ENCODE measurements at regions not wholly inside any gene's neighbourhood (a gene's known extent, or its start where the extent isn't known, plus 50 kb on each side); places are given as distances from the start of the nearest gene placed in this dataset.

DNA sequence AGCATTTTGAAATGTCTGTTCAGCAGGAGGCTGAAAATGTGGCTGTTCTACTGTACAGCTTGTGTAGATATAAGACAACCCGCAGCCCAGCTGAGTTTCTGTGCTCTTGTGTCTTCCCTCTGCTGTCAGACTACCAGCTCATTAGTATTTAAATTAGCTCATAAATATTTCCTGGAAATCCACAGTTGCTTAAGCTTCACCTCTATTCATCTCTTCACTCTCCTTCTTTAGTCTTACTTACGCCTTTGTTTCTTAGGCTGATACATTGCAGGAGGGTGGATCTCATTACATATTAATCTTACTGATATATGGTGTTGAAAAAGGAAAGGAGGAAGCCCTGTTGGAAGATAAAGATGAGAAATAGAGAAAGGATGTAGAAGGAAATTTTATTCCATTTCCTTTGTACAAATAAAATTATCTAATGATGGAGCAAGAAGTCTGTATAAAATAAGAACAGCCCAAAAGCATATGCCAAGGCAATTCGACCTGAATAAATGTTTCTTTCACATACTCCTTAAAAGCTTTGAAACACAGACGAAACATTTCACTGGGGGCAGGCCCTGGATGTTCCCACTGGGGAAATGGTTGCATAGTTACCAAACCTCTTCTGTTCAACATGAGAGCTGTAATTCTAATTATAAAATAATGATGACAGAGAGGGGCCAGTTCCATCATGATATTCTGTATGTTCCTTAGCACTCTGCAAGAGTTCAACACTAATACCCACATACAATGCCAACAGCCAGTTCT, 111.8 kb upstream of the APC start:
- DNase-seq (ENCODE audit: low read depth in 2 of 2), result no peak

- no peak for DNase-seq (ENCODE audit: low read depth in 2 of 2)
Observed at GRCh38 chr5:112626715-112627114, 111.0 kb upstream of the APC start.

DNA sequence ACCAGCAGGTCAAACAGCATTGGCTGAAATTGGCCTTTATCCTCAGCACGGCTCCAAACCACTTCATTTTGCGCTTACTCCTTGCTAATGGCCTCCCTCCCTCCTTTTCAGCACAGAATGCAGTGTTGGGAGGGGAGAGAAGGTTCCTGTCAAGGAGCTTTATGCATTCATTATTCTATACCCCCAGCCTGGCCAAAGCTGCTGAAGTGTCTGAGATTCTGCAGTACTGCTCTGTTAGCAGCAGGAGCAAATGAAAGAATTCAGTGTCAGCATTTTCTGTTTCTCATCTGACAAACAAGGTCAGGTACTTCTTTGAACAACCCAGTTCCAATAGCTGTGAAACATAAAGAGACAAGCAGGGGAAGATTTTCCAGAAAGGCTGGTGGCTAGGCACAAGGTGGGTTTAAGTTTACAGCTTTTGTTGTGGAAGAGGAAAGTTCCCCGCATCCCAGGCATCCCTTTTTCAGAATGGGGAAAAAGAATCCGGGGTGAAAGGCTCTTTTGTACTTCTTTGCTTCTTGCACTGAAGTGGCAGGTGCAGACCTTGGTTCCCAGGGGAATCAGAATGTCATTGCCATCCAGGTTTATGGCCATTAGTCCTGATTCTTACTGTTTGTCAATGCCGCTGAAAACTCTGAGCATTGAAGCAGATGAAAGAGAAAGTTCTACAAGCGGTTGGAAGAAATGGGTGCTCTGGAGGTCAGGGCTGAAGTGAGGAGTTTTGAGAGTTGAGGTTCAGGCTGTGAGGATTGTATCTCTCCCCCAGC, 109.3 kb upstream of the APC start:
- no peak for DNase-seq (ENCODE audit: low read depth in 2 of 2)

GRCh38 chr5:112630246-112631009, 107.3 kb upstream of the APC start:
- no peak for DNase-seq (ENCODE audit: low read depth in 2 of 2)

- DNase-seq (ENCODE audit: low read depth in 2 of 2), result no peak
Observed at GRCh38 chr5:112634166-112634565, 103.5 kb upstream of the APC start.

GRCh38 chr5:112634796-112635195, 102.9 kb upstream of the APC start:
- DNase-seq (ENCODE audit: low read depth in 2 of 2), result no peak

DNA sequence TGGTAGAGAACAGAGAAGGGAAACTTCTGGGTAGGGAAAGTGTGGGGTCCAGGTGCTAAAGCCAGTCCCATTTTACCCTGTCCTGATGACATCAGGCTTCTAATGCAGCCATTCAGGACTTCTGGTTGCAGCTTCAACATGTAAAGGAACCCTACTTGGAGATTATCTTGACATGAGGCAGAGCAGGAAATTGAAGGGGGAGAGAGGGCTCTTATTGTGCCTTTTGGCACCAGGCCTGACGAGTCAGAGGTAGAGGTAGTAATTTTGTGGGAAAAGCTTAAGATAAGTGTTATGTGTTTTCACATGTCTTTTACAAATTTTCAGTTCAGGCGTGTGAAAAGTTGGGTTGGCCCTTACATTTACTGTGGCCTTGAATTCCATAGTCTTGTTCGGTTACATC, 102.4 kb upstream of the APC start:
- no peak for DNase-seq (ENCODE audit: low read depth in 2 of 2)

GRCh38 chr5:112635771-112636731, 101.6 kb upstream of the APC start:
- no peak for DNase-seq (ENCODE audit: low read depth in 2 of 2)

- no peak for DNase-seq (ENCODE audit: low read depth in 2 of 2)
Observed at GRCh38 chr5:112636751-112637150, 100.9 kb upstream of the APC start.

- no peak for DNase-seq (ENCODE audit: low read depth in 2 of 2)
Observed at GRCh38 chr5:112637343-112637742, 100.3 kb upstream of the APC start.

DNA sequence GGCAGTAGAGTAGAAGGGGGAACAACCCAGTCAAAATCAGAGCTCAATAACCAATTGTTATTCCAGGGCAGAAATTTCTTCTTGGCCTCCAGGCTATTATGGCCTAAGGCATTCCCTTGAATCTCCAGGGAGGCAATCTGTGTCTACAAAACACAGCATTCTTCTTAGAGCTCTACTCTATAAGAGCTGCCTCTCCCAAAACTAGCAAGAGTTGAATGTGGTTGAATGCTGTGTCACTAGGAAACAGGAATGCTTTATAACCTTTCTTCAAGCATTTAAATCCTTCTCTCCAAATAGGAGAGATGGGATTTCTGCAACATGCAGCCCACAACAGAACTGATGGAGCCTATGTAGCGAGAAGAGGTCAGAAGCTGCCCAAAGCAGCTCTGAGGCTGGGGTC, 97.1 kb upstream of the APC start:
- DNase-seq (ENCODE audit: low read depth in 2 of 2), result no peak

- no peak for DNase-seq (ENCODE audit: low read depth in 2 of 2)
Observed at GRCh38 chr5:112641515-112642110, 96.1 kb upstream of the APC start.

GRCh38 chr5:112642885-112643284, 94.8 kb upstream of the APC start:
- DNase-seq (ENCODE audit: low read depth in 2 of 2), result no peak

GRCh38 chr5:112643339-112643971, 94.2 kb upstream of the APC start:
- DNase-seq (ENCODE audit: low read depth in 2 of 2), result no peak

GRCh38 chr5:112646139-112646936, 91.3 kb upstream of the APC start:
- no peak for DNase-seq (ENCODE audit: low read depth in 2 of 2)

DNA sequence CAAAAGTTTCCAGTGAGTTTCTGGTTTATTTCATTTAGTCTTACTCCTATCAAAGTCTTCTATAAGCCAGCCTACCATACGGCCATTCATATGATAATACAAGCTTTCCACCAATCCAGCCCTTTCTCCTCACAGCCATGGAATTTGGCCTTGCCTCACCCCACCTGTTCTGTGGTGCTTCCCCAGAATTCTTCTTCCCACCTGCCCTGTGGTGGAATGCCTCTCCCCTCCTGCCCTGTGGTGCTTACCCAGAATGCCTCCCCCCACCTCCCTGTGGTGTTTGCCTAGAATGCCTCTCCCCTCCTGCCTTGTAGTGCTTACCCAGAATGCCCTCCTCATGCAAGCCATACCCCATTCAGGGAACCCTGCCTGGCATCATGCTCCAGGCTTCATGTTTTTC, 90.3 kb upstream of the APC start:
- no peak for DNase-seq (ENCODE audit: low read depth in 2 of 2)

- no peak for DNase-seq (ENCODE audit: low read depth in 2 of 2)
Observed at GRCh38 chr5:112648264-112648663, 89.4 kb upstream of the APC start.

DNA sequence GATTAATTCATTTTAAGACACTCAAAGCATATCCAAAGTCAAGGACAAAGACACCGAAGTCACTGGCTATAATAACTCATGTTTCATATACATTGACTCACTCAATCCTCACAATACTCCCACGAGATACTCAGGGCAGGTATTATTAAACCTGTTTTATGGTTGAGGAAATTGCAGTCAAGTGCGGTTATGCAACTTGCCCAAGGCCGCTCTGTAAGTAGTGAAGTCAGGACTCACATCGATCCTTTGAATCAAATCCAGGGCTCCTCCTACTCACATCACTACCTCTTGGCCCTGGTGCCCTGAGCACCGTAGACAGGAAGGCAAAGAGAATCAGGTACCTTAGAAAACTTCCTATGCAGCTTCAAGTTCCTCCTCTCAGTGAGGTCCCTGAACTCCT, 87.8 kb upstream of the APC start:
- DNase-seq (ENCODE audit: low read depth in 2 of 2), result no peak

DNA sequence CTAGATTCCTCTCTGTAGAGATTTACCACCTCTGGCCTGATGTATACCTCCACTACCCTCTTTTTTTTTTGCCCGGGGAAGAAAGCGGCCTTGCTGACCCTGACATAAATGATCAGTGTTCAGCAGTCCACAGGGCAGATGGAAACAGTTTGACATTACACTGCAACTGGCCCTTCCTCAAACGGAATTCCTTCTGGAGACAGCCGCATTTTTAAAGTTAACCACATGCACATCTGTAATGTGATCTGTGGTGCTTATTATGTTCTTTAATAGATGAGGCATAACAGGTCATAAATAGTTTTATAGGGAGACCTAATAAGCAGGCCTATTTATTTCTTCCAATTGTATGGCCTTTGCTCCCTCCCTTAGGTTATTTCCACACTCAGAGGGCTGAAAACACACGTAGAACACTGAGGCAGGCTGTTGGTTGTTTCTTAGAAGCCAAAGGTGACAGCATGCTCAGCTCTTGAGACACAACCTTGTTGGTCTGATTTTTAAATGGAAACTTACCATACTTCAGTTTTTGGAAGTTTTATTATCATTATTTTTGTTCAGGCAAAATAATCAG, 84.0 kb upstream of the APC start:
- no peak for DNase-seq (ENCODE audit: low read depth in 2 of 2)

Data from activated CD4-positive, alpha-beta T cell treated with anti-CD3 and anti-CD28 coated beads for 24 hours (primary cell).